Spleen (tissue), 11 donors: ENCODE measurements at regions not wholly inside any gene's neighbourhood (a gene's known extent, or its start where the extent isn't known, plus 50 kb on each side); places are given as distances from the start of the nearest gene placed in this dataset.

Experiments
- DNase-seq: peaks from one replicate; pipeline ENCODE4 v3.0.0-alpha.2; 2020
- H3K27ac ChIP-seq, 8 donors: fragments of 200-600 bp; sonication (generic) in 7 of 8; 1 replicate in 4 of 8; 2 replicates in 4 of 8; pipeline versions ENCODE4 v1.5.0 to v1.8.0; 2016 to 2021; ENCODE audit warnings: inconsistent platforms in 4 of 8, mild to moderate bottlenecking in 4 of 8, moderate library complexity in 1 of 8
- H3K27me3 ChIP-seq, 7 donors: fragments of 200-600 bp; sonication (generic) in 6 of 7; replicated peaks in 1 of 7; 1 replicate in 4 of 7; 2 replicates in 3 of 7; pipeline versions ENCODE4 v1.5.0 to v1.8.0; 2016 to 2021; ENCODE audit warnings: inconsistent platforms in 3 of 7, mild to moderate bottlenecking in 1 of 7
- H3K36me3 ChIP-seq, 6 donors: fragments of 200-600 bp; sonication (generic) in 5 of 6; 1 replicate in 4 of 6; 2 replicates in 2 of 6; pipeline versions ENCODE4 v1.5.0 to v1.8.0; 2016 to 2021; ENCODE audit warnings: inconsistent platforms in 2 of 6
- H3K4me1 ChIP-seq, 6 donors: fragments of 200-600 bp; sonication (generic) in 5 of 6; 1 replicate in 3 of 6; 2 replicates in 3 of 6; pipeline versions ENCODE4 v1.5.0 to v1.8.0; 2016 to 2021; ENCODE audit warnings: inconsistent platforms in 3 of 6
- H3K4me3 ChIP-seq, 8 donors: fragments of 200-600 bp; sonication (generic) in 7 of 8; 1 replicate in 4 of 8; 2 replicates in 4 of 8; pipeline versions ENCODE4 v1.5.0 to v1.8.0; 2016 to 2021; ENCODE audit warnings: inconsistent platforms in 4 of 8, mild to moderate bottlenecking in 4 of 8, moderate library complexity in 2 of 8
- H3K9me3 ChIP-seq, 8 donors: fragments of 200-600 bp; sonication (generic) in 7 of 8; 1 replicate in 4 of 8; 2 replicates in 4 of 8; pipeline versions ENCODE4 v1.5.0 to v1.8.0; 2016 to 2021; ENCODE audit warnings: inconsistent platforms in 4 of 8
- CTCF ChIP-seq, 11 experiments: fragments of 200-600 bp in 7 of 11; fragments of 450-650 bp in 4 of 11; sonication (generic) in 4 of 11; IDR thresholded peaks in 8 of 11; conservative IDR thresholded peaks in 3 of 11; 1 replicate in 7 of 11; 2 replicates in 4 of 11; pipeline versions ENCODE4 v1.4.0 to v1.8.0; 2016 to 2021; ENCODE audit warnings: antibody characterized with exemption in 11 of 11, inconsistent platforms in 4 of 11, mild to moderate bottlenecking in 1 of 11
- POLR2A ChIP-seq, 3 donors: fragments of 450-650 bp; IDR thresholded peaks; one replicate each; pipeline ENCODE4 v1.5.1; 2017; ENCODE audit warnings: antibody characterized with exemption in 3 of 3, mild to moderate bottlenecking in 1 of 3
- POLR2AphosphoS5 ChIP-seq, 3 donors: sonication (generic); formaldehyde crosslinking; IDR thresholded peaks; one replicate each; pipeline ENCODE4 v1.5.1; 2017; ENCODE audit warnings: antibody characterized with exemption in 3 of 3
- WGBS, 5 donors: extraction: QIAGEN DNeasy Blood & Tissue Kit in 3 of 5; methylation state at CpG; one replicate each; pipeline versions ENCODE4 v1.1.5 to v1.1.7; 2013 to 2018; 5-methylcytosine and 5-hydroxymethylcytosine counted together
- intact Hi-C: fragments of 100-400 bp; cut with DNase I; formaldehyde crosslinking; loops from one replicate; pipeline ENCODE4 v1.15.0; 2023; ENCODE audit warnings: low total_unique reads
- donor health status: healthy with polysubstance abuse.
- donor health status: DM: no; HTN: no; CAD: no; lungs with moderate emphysema.
- donor health status: DM: no; HTN: no; CAD: no.
- donor health status: Bipolar disorder and iron deficiency.
- donor health status: healthy.
- donor health status: DM: no; HTN: no; CAD: no.
- donor health status: DM: yes; HTN: yes; CAD: no.

GRCh38 chr9:28607843-28608242 is 1034.6 kb upstream of the C9orf72 start:
- Histone ChIP-seq H3K36me3 (no peaks in the 10 kb centered on the region), H3K27ac (no peak overlapping the region), H3K9me3 (no peaks in the 10 kb centered on the region), H3K4me3 (no peak overlapping the region), H3K4me1 (no peaks in the 10 kb centered on the region), H3K27me3 (no peaks in the 10 kb centered on the region)
- TF ChIP-seq CTCF (IDR thresholded peaks at IDR 0.05 in 8 of 11, conservative IDR thresholded peaks at IDR 0.05 in 3 of 11) = no peak
- no peak for TF ChIP-seq POLR2AphosphoS5 (IDR thresholded peaks at IDR 0.05)
- no peak for TF ChIP-seq POLR2A (IDR thresholded peaks at IDR 0.05)
- intact Hi-C loops = loop anchor here (10.0 kb wide), 1 partner anchor 63 kb away; no protein-coding TSS in a partner anchor
- DNase-seq = no peak

GRCh38 chr9:28610339-28610738 is 1037.1 kb upstream of the C9orf72 start:
- H3K36me3 ChIP-seq = no peaks in the 10 kb centered on the region
- DNase-seq = no peak
- no peak overlapping the region for H3K27ac ChIP-seq
- no peaks in the 10 kb centered on the region for H3K27me3 ChIP-seq
- WGBS, 5 donors = 46 to 62% (median 52%) methylated on average over 3 of the region's 3 CpGs
- H3K9me3 ChIP-seq = no peaks in the 10 kb centered on the region
- intact Hi-C loops = no loop called here
- no peaks in the 10 kb centered on the region for H3K4me1 ChIP-seq
- TF ChIP-seq POLR2A (IDR thresholded peaks at IDR 0.05) = no peak
- TF ChIP-seq POLR2AphosphoS5 (IDR thresholded peaks at IDR 0.05) = no peak
- TF ChIP-seq CTCF (IDR thresholded peaks at IDR 0.05 in 8 of 11, conservative IDR thresholded peaks at IDR 0.05 in 3 of 11) = no peak
- H3K4me3 ChIP-seq = no peak overlapping the region

- no peak for TF ChIP-seq CTCF (IDR thresholded peaks at IDR 0.05 in 8 of 11, conservative IDR thresholded peaks at IDR 0.05 in 3 of 11)
- no peak for TF ChIP-seq POLR2AphosphoS5 (IDR thresholded peaks at IDR 0.05)
- no peak for TF ChIP-seq POLR2A (IDR thresholded peaks at IDR 0.05)
- intact Hi-C loops = no loop called here
- Histone ChIP-seq H3K36me3 (no peaks in the 10 kb centered on the region), H3K27ac (no peak overlapping the region), H3K27me3 (no peaks in the 10 kb centered on the region), H3K9me3 (peaks cover 0 to under 1% (median 0%) of the 10 kb centered on the region in 8 donors), H3K4me1 (no peaks in the 10 kb centered on the region), H3K4me3 (no peak overlapping the region)
- 38 to 72% (median 62%) methylated on average over 1 of the region's 1 CpG for WGBS, 5 donors
- no peak for DNase-seq
These were observed 1043.0 kb upstream of the C9orf72 start for GRCh38 chr9:28616310-28616709.

- H3K4me1 ChIP-seq = no peaks in the 10 kb centered on the region
- no peak overlapping the region for H3K4me3 ChIP-seq
- intact Hi-C loops = no loop called here
- TF ChIP-seq POLR2AphosphoS5 (IDR thresholded peaks at IDR 0.05) = no peak
- no peak for TF ChIP-seq POLR2A (IDR thresholded peaks at IDR 0.05)
- no peak for TF ChIP-seq CTCF (IDR thresholded peaks at IDR 0.05 in 8 of 11, conservative IDR thresholded peaks at IDR 0.05 in 3 of 11)
- no peaks in the 10 kb centered on the region for H3K27me3 ChIP-seq
- 66 to 86% (median 83%) methylated on average over 1 of the region's 1 CpG for WGBS, 5 donors
- no peak for DNase-seq
- H3K9me3 ChIP-seq = peaks cover 0 to 13% (median 6%) of the 10 kb centered on the region in 8 donors
- no peaks in the 10 kb centered on the region for H3K36me3 ChIP-seq
- no peak overlapping the region for H3K27ac ChIP-seq
These were observed 1046.7 kb upstream of the C9orf72 start for GRCh38 chr9:28620011-28620410.
